ENCODE measurements at regions not wholly inside any gene's neighbourhood (a gene's known extent, or its start where the extent isn't known, plus 50 kb on each side); places are given as distances from the start of the nearest gene placed in this dataset. TPM values are rescaled to one million over a fixed set of nuclear protein-coding genes. Genes with fewer than 3 reads are reported as not detected.

- no peak overlapping the region for H3K27ac Mint-ChIP-seq
- no peak for ATAC-seq
- CTCF ChIA-PET, result no interaction called here
- no peak for DNase-seq
- no peaks in the 10 kb centered on the region for H3K9me3 Mint-ChIP-seq (ENCODE audit: low read depth)
- H3K27me3 Mint-ChIP-seq, result peaks cover 12% of the 10 kb centered on the region
- H3K4me1 Mint-ChIP-seq, result peaks cover 12% of the 10 kb centered on the region
- H3K4me3 Mint-ChIP-seq, result no peak overlapping the region
- H3K36me3 Mint-ChIP-seq, result no peaks in the 10 kb centered on the region
These were observed 69.4 kb upstream of the FBXL4 start for GRCh38 chr6:99017150-99017549.

DNA sequence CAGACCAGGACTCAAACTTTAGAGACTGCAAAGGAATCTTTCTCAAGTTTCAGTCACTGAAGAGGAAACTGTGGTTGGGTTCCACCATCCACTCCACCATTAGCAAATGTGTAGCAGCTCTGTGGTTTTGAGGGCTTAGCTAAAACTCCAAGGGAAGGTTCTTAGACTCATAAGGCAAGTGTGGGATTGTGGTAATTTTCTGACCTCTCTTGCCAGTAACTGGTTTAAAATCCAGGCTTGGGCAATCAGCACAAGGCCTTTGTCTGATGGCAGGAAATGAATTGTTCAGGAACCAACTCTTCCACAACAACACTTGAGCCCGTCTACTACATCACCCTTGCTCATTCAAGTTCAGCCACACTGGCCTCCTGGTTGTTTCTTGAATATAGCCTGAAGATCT lies 68.6 kb upstream of the FBXL4 start:
- no peak overlapping the region for H3K27ac Mint-ChIP-seq
- H3K9me3 Mint-ChIP-seq (ENCODE audit: low read depth), result no peaks in the 10 kb centered on the region
- CTCF ChIA-PET, result no interaction called here
- no peak overlapping the region for H3K4me3 Mint-ChIP-seq
- no peak for ATAC-seq
- peaks cover 12% of the 10 kb centered on the region for H3K4me1 Mint-ChIP-seq
- no peaks in the 10 kb centered on the region for H3K36me3 Mint-ChIP-seq
- peaks cover 12% of the 10 kb centered on the region for H3K27me3 Mint-ChIP-seq
- peak; percentile 44 for DNase-seq

- ATAC-seq (no peak), DNase-seq (no peak)
- Mint-ChIP-seq H3K27ac (no peak overlapping the region), H3K4me3 (no peak overlapping the region), H3K27me3 (peaks cover 16% of the 10 kb centered on the region), H3K36me3 (no peaks in the 10 kb centered on the region), H3K9me3 (ENCODE audit: low read depth) (no peaks in the 10 kb centered on the region), H3K4me1 (peaks cover 12% of the 10 kb centered on the region)
- CTCF ChIA-PET, result no interaction called here
These were observed 66.3 kb upstream of the FBXL4 start for GRCh38 chr6:99014061-99014460.

GRCh38 chr6:99013661-99014060 lies 65.9 kb upstream of the FBXL4 start:
- CTCF ChIA-PET, result interaction anchor here (1.0 kb wide), 1 partner anchor 28 kb away, joined by 3 read pairs; no protein-coding TSS in a partner anchor
- H3K27ac Mint-ChIP-seq, result no peak overlapping the region
- no peak overlapping the region for H3K4me3 Mint-ChIP-seq
- H3K36me3 Mint-ChIP-seq, result no peaks in the 10 kb centered on the region
- peaks cover 16% of the 10 kb centered on the region for H3K27me3 Mint-ChIP-seq
- DNase-seq (no peak), ATAC-seq (no peak)
- no peaks in the 10 kb centered on the region for H3K9me3 Mint-ChIP-seq (ENCODE audit: low read depth)
- H3K4me1 Mint-ChIP-seq, result peaks cover 12% of the 10 kb centered on the region

DNA sequence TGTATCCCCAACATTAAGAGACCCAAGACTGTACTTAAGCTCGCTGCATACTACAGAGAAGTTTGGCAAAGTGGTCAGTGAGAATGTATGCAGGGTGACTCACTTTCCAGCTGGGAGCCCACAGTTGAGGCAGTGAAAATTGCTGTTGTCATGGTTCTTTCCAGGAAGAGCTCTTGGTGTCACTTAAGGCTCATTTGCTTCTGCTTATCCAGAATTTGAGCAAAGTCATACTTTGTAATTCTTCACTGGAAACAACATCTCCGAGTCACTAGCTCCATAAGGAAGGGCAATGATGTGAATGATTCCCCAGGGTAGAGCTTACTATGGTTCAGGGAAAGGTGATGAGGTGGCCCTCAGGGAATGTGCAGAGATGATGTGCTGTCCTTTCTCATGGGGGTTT lies 65.4 kb upstream of the FBXL4 start:
- H3K27ac Mint-ChIP-seq, result no peak overlapping the region

DNA sequence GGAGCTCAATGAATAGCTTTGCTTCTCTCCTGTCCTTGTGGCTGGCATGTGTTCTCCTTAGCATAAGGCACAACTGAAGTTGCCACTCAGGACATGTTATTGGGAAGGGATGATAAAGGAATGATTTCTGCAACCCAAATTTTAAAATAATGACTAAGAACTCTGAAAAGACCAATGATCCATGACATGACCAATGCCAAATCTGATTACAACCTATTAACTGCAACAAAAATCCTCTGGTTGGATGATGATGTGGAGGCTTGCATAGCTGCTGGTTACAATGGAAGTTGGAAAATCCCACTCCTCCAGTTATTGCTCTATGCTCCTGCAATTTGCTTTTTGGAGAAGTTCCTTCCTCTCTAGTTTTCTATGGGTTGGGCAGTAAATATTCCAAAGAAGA lies 63.4 kb upstream of the FBXL4 start:
- no peak for DNase-seq

More for the DNA sequence above, 65.4 kb upstream of the FBXL4 start:
- peaks cover 12% of the 10 kb centered on the region for H3K4me1 Mint-ChIP-seq
- ATAC-seq (no peak), DNase-seq (no peak)
- no peaks in the 10 kb centered on the region for H3K9me3 Mint-ChIP-seq (ENCODE audit: low read depth)
- H3K27me3 Mint-ChIP-seq, result peaks cover 16% of the 10 kb centered on the region
- H3K36me3 Mint-ChIP-seq, result no peaks in the 10 kb centered on the region
- CTCF ChIA-PET, result interaction anchor here (1.0 kb wide), 1 partner anchor 27 kb away, joined by 3 read pairs; no protein-coding TSS in a partner anchor
- H3K4me3 Mint-ChIP-seq, result no peak overlapping the region

DNA sequence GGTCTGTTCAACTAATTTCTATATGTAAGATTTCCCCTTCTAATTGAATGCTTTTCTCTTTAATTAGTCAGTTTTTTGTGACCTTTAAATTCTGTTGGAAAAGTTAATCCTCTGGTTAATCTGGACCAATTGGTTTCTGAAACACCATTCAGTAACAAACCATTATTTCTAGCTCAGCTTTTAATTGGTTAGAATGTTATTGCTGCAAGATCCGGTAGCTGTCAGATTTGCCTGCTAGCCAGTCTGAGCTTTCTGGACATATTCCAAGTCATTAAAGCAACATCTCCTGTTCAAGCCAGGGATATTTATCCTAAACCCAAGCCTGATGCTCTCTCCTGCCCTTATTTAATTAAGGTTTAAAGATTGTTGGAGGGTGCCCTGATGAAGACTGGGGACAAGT lies 55.1 kb upstream of the FBXL4 start:
- no peaks in the 10 kb centered on the region for H3K36me3 Mint-ChIP-seq
- no peak overlapping the region for H3K27ac Mint-ChIP-seq
- H3K4me1 Mint-ChIP-seq, result no peaks in the 10 kb centered on the region
- ATAC-seq, result no peak
- H3K27me3 Mint-ChIP-seq, result peaks cover 6% of the 10 kb centered on the region
- no peaks in the 10 kb centered on the region for H3K9me3 Mint-ChIP-seq (ENCODE audit: low read depth)
- DNase-seq, result no peak
- CTCF ChIA-PET, result no interaction called here
- H3K4me3 Mint-ChIP-seq, result no peak overlapping the region

More for the DNA sequence above, 63.4 kb upstream of the FBXL4 start:
- Mint-ChIP-seq H3K4me3 (no peak overlapping the region), H3K27me3 (peaks cover 12% of the 10 kb centered on the region), H3K4me1 (peaks cover 4% of the 10 kb centered on the region), H3K9me3 (ENCODE audit: low read depth) (no peaks in the 10 kb centered on the region), H3K27ac (no peak overlapping the region), H3K36me3 (no peaks in the 10 kb centered on the region)
- ATAC-seq, result no peak
- CTCF ChIA-PET, result no interaction called here

- H3K27me3 Mint-ChIP-seq, result peaks cover 27% of the 10 kb centered on the region
- CTCF ChIA-PET, result no interaction called here
These were observed 50.4 kb upstream of the FBXL4 start for GRCh38 chr6:98998103-98998502.

More at GRCh38 chr6:98998103-98998502, 50.4 kb upstream of the FBXL4 start:
- Mint-ChIP-seq H3K9me3 (ENCODE audit: low read depth) (no peaks in the 10 kb centered on the region), H3K27ac (no peak overlapping the region), H3K4me1 (no peaks in the 10 kb centered on the region), H3K4me3 (no peak overlapping the region), H3K36me3 (no peaks in the 10 kb centered on the region)
- DNase-seq (no peak), ATAC-seq (no peak)

Small RNAs in the stretch of these regions (microRNA-seq; reads per million reads assigned to microRNA genes)
- not detected for gene MIR548AI
